HG03108 (cell line): ENCODE measurements at regions not wholly inside any gene's neighbourhood (a gene's known extent, or its start where the extent isn't known, plus 50 kb on each side); places are given as distances from the start of the nearest gene placed in this dataset.
"Not testable (repeated sequence)": the region's sequence is repeated elsewhere in the genome, so short reads cannot be mapped to it uniquely, and the experiment has no call there.

Source experiments
- ATAC-seq: cut with Tn5 transposase; IDR thresholded peaks from one replicate; pipeline ENCODE4 v1.9.1; 2021; ENCODE audit warnings: moderate library complexity; ENCODE audit not compliant: unreplicated experiment

GRCh38 chr7:19537942-19538401 lies 170.9 kb downstream of the POLR1F start:
- ATAC-seq = no peak

GRCh38 chr7:19533266-19533665 lies 175.6 kb downstream of the POLR1F start:
- no peak for ATAC-seq

- no peak for ATAC-seq
These were observed 178.0 kb downstream of the POLR1F start for GRCh38 chr7:19530852-19531251.

- no peak for ATAC-seq
These were observed 178.6 kb downstream of the POLR1F start for GRCh38 chr7:19530261-19530660.

- no peak for ATAC-seq
These were observed 182.2 kb downstream of the POLR1F start for GRCh38 chr7:19526639-19527038.

- no peak for ATAC-seq
These were observed 186.4 kb downstream of the POLR1F start for GRCh38 chr7:19522486-19522885.

GRCh38 chr7:19520392-19520791 lies 188.4 kb downstream of the POLR1F start:
- no peak for ATAC-seq

- ATAC-seq = no peak
These were observed 189.3 kb downstream of the POLR1F start for GRCh38 chr7:19519443-19520021.

- ATAC-seq = not testable (repeated sequence)
These were observed 191.3 kb downstream of the POLR1F start for GRCh38 chr7:19517546-19517945.

- ATAC-seq = no peak
These were observed 200.0 kb downstream of the POLR1F start for GRCh38 chr7:19508821-19509220.

- no peak for ATAC-seq
These were observed 200.7 kb downstream of the POLR1F start for GRCh38 chr7:19508124-19508523.

GRCh38 chr7:19491821-19492452 lies 216.9 kb downstream of the POLR1F start:
- ATAC-seq = no peak

- ATAC-seq = no peak
These were observed 217.5 kb downstream of the POLR1F start for GRCh38 chr7:19491371-19491770.

- no peak for ATAC-seq
These were observed 219.5 kb downstream of the POLR1F start for GRCh38 chr7:19489162-19489820.

GRCh38 chr7:19488056-19488455 lies 220.8 kb downstream of the POLR1F start:
- no peak for ATAC-seq

- no peak for ATAC-seq
These were observed 226.2 kb downstream of the POLR1F start for GRCh38 chr7:19482628-19483027.

GRCh38 chr7:19480383-19480782 lies 228.5 kb downstream of the POLR1F start:
- no peak for ATAC-seq

GRCh38 chr7:19470031-19470430 lies 238.8 kb downstream of the POLR1F start:
- ATAC-seq = no peak

GRCh38 chr7:19465861-19466260 lies 243.0 kb downstream of the POLR1F start:
- ATAC-seq = no peak

GRCh38 chr7:19464751-19465150 lies 244.1 kb downstream of the POLR1F start:
- no peak for ATAC-seq

GRCh38 chr7:19464241-19464640 lies 244.6 kb downstream of the POLR1F start:
- no peak for ATAC-seq

- ATAC-seq = no peak
These were observed 245.3 kb downstream of the POLR1F start for GRCh38 chr7:19463581-19463980.
